Tibial artery (tissue), 4 donors: ENCODE measurements at regions not wholly inside any gene's neighbourhood (a gene's known extent, or its start where the extent isn't known, plus 50 kb on each side); places are given as distances from the start of the nearest gene placed in this dataset.

ENCODE experiments used
- DNase-seq, 2 donors: peaks; one replicate each; pipeline ENCODE4 v3.0.0-alpha.2; 2019
- H3K27ac ChIP-seq, 2 donors: fragments of 200-600 bp; sonication (generic) in 1 of 2; 1 replicate in 1 of 2; 2 replicates in 1 of 2; pipeline ENCODE4 v1.5.1; 2018 to 2019; ENCODE audit warnings: mild to moderate bottlenecking in 1 of 2
- H3K27me3 ChIP-seq, 2 donors: fragments of 200-600 bp; sonication (generic) in 1 of 2; one replicate each; pipeline versions ENCODE4 v1.5.1 to v1.6.0; 2016 to 2019
- H3K36me3 ChIP-seq, 3 donors: fragments of 200-600 bp; sonication (generic) in 2 of 3; one replicate each; pipeline ENCODE4 v1.5.1; 2016 to 2019; ENCODE audit warnings: mild to moderate bottlenecking in 2 of 3
- H3K4me1 ChIP-seq, 4 donors: fragments of 200-600 bp; sonication (generic) in 2 of 4; 1 replicate in 3 of 4; 2 replicates in 1 of 4; pipeline ENCODE4 v1.5.1; 2016 to 2019
- H3K4me3 ChIP-seq, 2 donors: fragments of 200-600 bp; sonication (generic) in 1 of 2; 1 replicate in 1 of 2; 2 replicates in 1 of 2; pipeline ENCODE4 v1.5.1; 2018 to 2019; ENCODE audit warnings: mild to moderate bottlenecking in 2 of 2
- H3K9me3 ChIP-seq, 3 donors: fragments of 200-600 bp; sonication (generic) in 1 of 3; one replicate each; pipeline ENCODE4 v1.5.1; 2016 to 2019
- intact Hi-C: fragments of 100-400 bp; cut with DNase I; formaldehyde crosslinking; loops from one replicate; pipeline ENCODE4 v1.15.0; 2023; ENCODE audit warnings: low total_unique reads
- TF ChIP-seq, protein P1 (sequence below), 2 experiments: fragments of 200-600 bp in 1 of 2; fragments of 450-650 bp in 1 of 2; IDR thresholded peaks; one replicate each; pipeline ENCODE4 v1.5.1; 2017 to 2019; ENCODE audit warnings: antibody characterized with exemption in 2 of 2, mild to moderate bottlenecking in 1 of 2, moderate library complexity in 1 of 2

DNA sequence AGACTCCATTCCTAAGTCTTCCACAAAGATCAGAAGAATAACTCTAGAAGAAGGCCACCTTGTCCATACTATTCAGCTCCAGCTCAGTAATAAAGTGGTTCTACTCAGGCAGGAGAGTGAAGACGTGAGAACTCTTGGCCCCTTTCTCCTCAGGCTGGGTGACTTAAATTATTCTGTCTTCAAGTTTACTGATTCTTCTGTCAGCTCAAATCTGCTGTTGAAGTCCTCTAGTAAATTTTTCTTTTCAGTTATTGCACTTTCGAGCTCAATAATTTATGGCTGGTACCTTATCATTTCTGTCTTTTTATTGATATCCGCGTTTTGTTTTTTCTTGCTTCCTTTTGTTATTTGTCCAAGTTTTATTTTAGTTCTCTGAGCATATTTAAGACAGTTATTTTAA, 922.3 kb upstream of the PCDH9 start:
- H3K4me1 ChIP-seq = no peaks in the 10 kb centered on the region
- no peaks in the 10 kb centered on the region for H3K36me3 ChIP-seq
- H3K9me3 ChIP-seq = peaks cover 0 to 11% (median 0%) of the 10 kb centered on the region in 3 donors
- intact Hi-C loops = no loop called here
- no peak overlapping the region for H3K4me3 ChIP-seq
- TF ChIP-seq, protein P1, sequence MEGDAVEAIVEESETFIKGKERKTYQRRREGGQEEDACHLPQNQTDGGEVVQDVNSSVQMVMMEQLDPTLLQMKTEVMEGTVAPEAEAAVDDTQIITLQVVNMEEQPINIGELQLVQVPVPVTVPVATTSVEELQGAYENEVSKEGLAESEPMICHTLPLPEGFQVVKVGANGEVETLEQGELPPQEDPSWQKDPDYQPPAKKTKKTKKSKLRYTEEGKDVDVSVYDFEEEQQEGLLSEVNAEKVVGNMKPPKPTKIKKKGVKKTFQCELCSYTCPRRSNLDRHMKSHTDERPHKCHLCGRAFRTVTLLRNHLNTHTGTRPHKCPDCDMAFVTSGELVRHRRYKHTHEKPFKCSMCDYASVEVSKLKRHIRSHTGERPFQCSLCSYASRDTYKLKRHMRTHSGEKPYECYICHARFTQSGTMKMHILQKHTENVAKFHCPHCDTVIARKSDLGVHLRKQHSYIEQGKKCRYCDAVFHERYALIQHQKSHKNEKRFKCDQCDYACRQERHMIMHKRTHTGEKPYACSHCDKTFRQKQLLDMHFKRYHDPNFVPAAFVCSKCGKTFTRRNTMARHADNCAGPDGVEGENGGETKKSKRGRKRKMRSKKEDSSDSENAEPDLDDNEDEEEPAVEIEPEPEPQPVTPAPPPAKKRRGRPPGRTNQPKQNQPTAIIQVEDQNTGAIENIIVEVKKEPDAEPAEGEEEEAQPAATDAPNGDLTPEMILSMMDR (IDR thresholded peaks at IDR 0.05) = no peak
- no peaks in the 10 kb centered on the region for H3K27me3 ChIP-seq
- H3K27ac ChIP-seq = no peak overlapping the region
- DNase-seq = no peak

DNA sequence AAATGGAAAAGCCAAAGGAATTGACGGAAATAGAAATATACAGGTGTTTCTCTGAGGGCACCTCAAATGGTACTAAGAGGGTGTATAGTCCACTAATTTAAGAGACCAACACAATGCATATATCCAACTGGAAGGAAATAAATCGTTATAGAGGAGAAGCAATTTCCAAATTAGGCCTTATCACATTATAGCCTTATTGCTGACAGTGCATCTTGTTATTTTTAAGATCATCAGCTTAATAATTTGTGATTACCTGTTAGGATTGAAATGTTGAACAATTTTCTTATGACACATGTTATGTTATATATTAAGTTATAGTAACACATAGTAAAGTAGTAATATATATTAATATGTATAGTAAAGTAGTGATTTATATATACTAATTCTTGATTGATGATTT, 915.7 kb upstream of the PCDH9 start:
- no peaks in the 10 kb centered on the region for H3K36me3 ChIP-seq
- no peaks in the 10 kb centered on the region for H3K4me1 ChIP-seq
- no peak overlapping the region for H3K27ac ChIP-seq
- no peaks in the 10 kb centered on the region for H3K9me3 ChIP-seq
- intact Hi-C loops = no loop called here
- TF ChIP-seq, protein P1 (IDR thresholded peaks at IDR 0.05) = no peak
- no peak overlapping the region for H3K4me3 ChIP-seq
- DNase-seq = no peak
- no peaks in the 10 kb centered on the region for H3K27me3 ChIP-seq

DNA sequence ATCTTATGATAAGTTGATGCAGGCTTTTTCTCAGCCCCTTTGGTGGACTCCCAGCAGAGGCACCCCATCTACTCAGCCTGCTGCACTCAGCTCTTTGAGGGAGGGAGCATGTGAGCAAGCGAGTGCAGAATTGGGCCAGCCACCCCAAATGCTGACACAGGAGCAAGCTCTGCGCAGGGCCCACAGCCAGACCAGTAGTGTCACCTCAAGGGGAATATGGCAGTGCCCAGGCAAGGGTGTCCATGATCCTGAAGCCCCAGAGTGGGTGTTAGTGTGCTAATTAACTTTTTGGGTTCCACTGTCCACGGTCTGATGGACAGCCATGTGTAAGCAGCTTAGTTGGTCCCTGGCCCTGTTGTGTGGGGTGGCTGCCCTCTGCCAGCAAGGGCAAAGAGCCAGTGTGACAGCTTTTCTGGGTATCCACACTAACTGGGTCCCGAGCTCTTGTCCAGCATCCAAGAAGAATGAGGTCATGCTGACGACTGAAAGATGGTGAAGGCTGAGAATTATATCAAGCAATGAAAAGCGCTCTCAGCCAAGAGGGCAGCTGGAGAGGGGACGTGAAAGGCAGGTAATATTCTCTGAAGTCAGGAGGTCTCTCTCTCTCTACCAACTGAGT, 898.3 kb upstream of the PCDH9 start:
- Histone ChIP-seq H3K4me3 (no peak overlapping the region), H3K27ac (no peak overlapping the region), H3K9me3 (no peaks in the 10 kb centered on the region), H3K27me3 (no peaks in the 10 kb centered on the region), H3K4me1 (no peaks in the 10 kb centered on the region), H3K36me3 (no peaks in the 10 kb centered on the region)
- intact Hi-C loops = no loop called here
- DNase-seq = no peak
- TF ChIP-seq, protein P1 (IDR thresholded peaks at IDR 0.05) = no peak

DNA sequence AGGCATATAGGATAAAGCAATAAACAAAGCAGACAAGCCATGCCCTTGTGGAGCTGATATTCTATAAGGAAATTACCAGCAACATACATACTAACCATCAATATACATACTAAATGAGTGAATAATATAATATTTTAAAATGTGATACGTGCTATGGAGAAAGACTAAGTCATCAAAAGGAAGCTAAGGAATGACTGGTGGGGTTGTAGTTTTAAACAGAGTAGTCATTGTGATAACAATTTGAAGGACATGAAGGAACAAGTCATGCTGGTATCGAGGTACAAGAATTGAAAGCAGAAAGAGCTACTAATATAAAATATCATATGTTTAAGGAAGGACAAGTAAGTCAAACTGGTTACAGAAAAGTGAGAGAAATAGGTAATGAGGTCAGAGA, 894.9 kb upstream of the PCDH9 start:
- no peaks in the 10 kb centered on the region for H3K36me3 ChIP-seq
- H3K4me3 ChIP-seq = no peak overlapping the region
- H3K4me1 ChIP-seq = no peaks in the 10 kb centered on the region
- H3K27me3 ChIP-seq = no peaks in the 10 kb centered on the region
- DNase-seq = no peak
- intact Hi-C loops = no loop called here
- TF ChIP-seq, protein P1 (IDR thresholded peaks at IDR 0.05) = no peak
- no peaks in the 10 kb centered on the region for H3K9me3 ChIP-seq
- no peak overlapping the region for H3K27ac ChIP-seq

DNA sequence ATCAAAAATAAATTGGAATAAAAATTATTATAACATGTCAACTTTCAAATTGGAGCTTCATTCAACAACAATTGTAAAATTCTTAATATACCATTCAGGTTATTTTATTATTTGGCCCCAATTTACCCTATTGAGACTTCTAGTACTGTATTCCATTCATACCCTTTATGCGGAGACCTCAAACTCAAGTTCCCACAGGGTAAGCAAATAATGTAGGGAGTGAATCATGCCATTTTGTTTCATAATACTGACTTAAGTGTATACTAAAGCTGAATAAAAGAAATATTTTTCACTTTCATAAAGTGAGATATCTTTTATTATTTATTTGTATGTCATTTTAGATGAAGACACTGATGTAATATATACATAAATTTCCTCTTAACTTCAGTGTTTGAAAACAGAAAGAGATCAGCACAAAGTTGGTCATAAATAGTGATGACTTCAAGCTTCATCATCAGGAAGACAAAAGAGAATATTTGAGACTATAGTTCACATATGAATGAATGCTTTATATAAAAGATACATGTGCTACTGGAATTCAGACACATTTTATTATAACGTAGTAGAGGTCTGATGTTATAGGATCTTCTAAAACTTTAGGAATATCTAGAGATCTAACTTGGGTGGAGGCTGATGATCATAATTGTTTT, 894.4 kb upstream of the PCDH9 start:
- TF ChIP-seq, protein P1 (IDR thresholded peaks at IDR 0.05) = no peak
- Histone ChIP-seq H3K36me3 (no peaks in the 10 kb centered on the region), H3K27ac (no peak overlapping the region), H3K4me1 (no peaks in the 10 kb centered on the region), H3K9me3 (no peaks in the 10 kb centered on the region), H3K27me3 (no peaks in the 10 kb centered on the region), H3K4me3 (no peak overlapping the region)
- intact Hi-C loops = no loop called here
- DNase-seq = no peak
